Hepatocyte (in vitro differentiated cells): ENCODE measurements at regions not wholly inside any gene's neighbourhood (a gene's known extent, or its start where the extent isn't known, plus 50 kb on each side); places are given as distances from the start of the nearest gene placed in this dataset.
"Not testable (repeated sequence)": the region's sequence is repeated elsewhere in the genome, so short reads cannot be mapped to it uniquely, and the experiment has no call there.

Experiments
- DNase-seq: peaks from one replicate; pipeline ENCODE4 v3.0.0-alpha.2; 2016; ENCODE audit warnings: low spot score
- H2AFZ ChIP-seq: fragments of 200-600 bp; sonication (generic); 2 replicates; pipeline ENCODE4 v1.6.0; 2016; ENCODE audit warnings: antibody characterized with exemption, mild to moderate bottlenecking
- H3K27ac ChIP-seq: fragments of 200-600 bp; sonication (generic); 2 replicates; pipeline ENCODE4 v1.5.1; 2016; ENCODE audit warnings: mild to moderate bottlenecking
- H3K27me3 ChIP-seq: fragments of 200-600 bp; sonication (generic); 2 replicates; pipeline ENCODE4 v1.6.1; 2016
- H3K36me3 ChIP-seq: fragments of 200-600 bp; sonication (generic); replicated peaks from 2 replicates; pipeline ENCODE4 v1.5.1; 2016; ENCODE audit warnings: low read depth; ENCODE audit not compliant: insufficient read depth
- H3K4me1 ChIP-seq: fragments of 200-600 bp; sonication (generic); 2 replicates; pipeline ENCODE4 v1.5.1; 2016; ENCODE audit warnings: mild to moderate bottlenecking, moderate library complexity; ENCODE audit not compliant: insufficient read depth
- H3K4me2 ChIP-seq: fragments of 200-600 bp; sonication (generic); 2 replicates; pipeline ENCODE4 v1.6.0; 2016
- H3K4me3 ChIP-seq: fragments of 200-600 bp; sonication (generic); 2 replicates; pipeline ENCODE4 v1.5.1; 2016; ENCODE audit warnings: mild to moderate bottlenecking
- H3K79me2 ChIP-seq: fragments of 200-600 bp; sonication (generic); 2 replicates; pipeline ENCODE4 v1.6.0; 2017; ENCODE audit warnings: mild to moderate bottlenecking
- H3K9me2 ChIP-seq: fragments of 200-600 bp; sonication (generic); replicated peaks from 2 replicates; pipeline ENCODE4 v1.6.0; 2017; ENCODE audit warnings: mild to moderate bottlenecking; ENCODE audit not compliant: insufficient read depth
- H3K9me3 ChIP-seq: fragments of 200-600 bp; sonication (generic); 2 replicates; pipeline ENCODE4 v1.5.1; 2016; ENCODE audit warnings: low read depth, mild to moderate bottlenecking
- H4K20me1 ChIP-seq: fragments of 200-600 bp; sonication (generic); 2 replicates; pipeline ENCODE4 v1.6.0; 2016; ENCODE audit warnings: mild to moderate bottlenecking; ENCODE audit not compliant: insufficient read depth, poor library complexity, severe bottlenecking
- EZH2 ChIP-seq: fragments of 200-600 bp; sonication (generic); IDR thresholded peaks from 2 replicates; pipeline ENCODE4 v1.6.1; 2016; ENCODE audit warnings: antibody characterized with exemption, mild to moderate bottlenecking, borderline replicate concordance
- EZH2phosphoT487 ChIP-seq: fragments of 200-600 bp; sonication (generic); IDR thresholded peaks from one replicate; pipeline ENCODE4 v1.6.1; 2018; ENCODE audit warnings: antibody characterized with exemption, mild to moderate bottlenecking, low read depth, moderate library complexity; ENCODE audit not compliant: unreplicated experiment, severe bottlenecking
- WGBS: methylation state at CpG from one replicate; pipeline ENCODE4 v1.1.6; 2016; ENCODE audit warnings: low lambda C conversion rate; ENCODE audit errors: missing lambda C conversion rate; 5-methylcytosine and 5-hydroxymethylcytosine counted together
- TF ChIP-seq, protein P1 (sequence below): fragments of 200-600 bp; sonication (generic); IDR thresholded peaks from 2 replicates; pipeline ENCODE4 v1.5.1; 2016; ENCODE audit warnings: antibody characterized with exemption, mild to moderate bottlenecking; ENCODE audit not compliant: poor library complexity

- H3K27me3 ChIP-seq, result no peaks in the 10 kb centered on the region
- peak overlapping the region; percentile 60 for H3K4me2 ChIP-seq
- no peaks in the 10 kb centered on the region for H3K36me3 ChIP-seq
- H3K9me3 ChIP-seq, result no peaks in the 10 kb centered on the region
- no peaks in the 10 kb centered on the region for H3K79me2 ChIP-seq
- peak; percentile 67 for DNase-seq
- H4K20me1 ChIP-seq, result no peaks in the 10 kb centered on the region
- 56% methylated on average over 28 of the region's 29 CpGs for WGBS
- no peaks in the 10 kb centered on the region for H3K9me2 ChIP-seq
- TF ChIP-seq EZH2phosphoT487 (no peak), EZH2 (no peak)
- TF ChIP-seq, protein P1, sequence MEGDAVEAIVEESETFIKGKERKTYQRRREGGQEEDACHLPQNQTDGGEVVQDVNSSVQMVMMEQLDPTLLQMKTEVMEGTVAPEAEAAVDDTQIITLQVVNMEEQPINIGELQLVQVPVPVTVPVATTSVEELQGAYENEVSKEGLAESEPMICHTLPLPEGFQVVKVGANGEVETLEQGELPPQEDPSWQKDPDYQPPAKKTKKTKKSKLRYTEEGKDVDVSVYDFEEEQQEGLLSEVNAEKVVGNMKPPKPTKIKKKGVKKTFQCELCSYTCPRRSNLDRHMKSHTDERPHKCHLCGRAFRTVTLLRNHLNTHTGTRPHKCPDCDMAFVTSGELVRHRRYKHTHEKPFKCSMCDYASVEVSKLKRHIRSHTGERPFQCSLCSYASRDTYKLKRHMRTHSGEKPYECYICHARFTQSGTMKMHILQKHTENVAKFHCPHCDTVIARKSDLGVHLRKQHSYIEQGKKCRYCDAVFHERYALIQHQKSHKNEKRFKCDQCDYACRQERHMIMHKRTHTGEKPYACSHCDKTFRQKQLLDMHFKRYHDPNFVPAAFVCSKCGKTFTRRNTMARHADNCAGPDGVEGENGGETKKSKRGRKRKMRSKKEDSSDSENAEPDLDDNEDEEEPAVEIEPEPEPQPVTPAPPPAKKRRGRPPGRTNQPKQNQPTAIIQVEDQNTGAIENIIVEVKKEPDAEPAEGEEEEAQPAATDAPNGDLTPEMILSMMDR, result no peak
- H2AFZ ChIP-seq, result peak overlapping the region; percentile 22
- H3K4me3 ChIP-seq, result no peak overlapping the region
- H3K27ac ChIP-seq, result peak overlapping the region; percentile 68
- H3K4me1 ChIP-seq, result no peaks in the 10 kb centered on the region
Observed at GRCh38 chr17:19470530-19471261, 59.7 kb downstream of the RNF112 start.

- DNase-seq, H3K4me2 ChIP-seq: not testable (repeated sequence)
- WGBS, result 96% methylated on average over 3 of the region's 3 CpGs
Observed at GRCh38 chr17:19474405-19474804, 59.2 kb upstream of the SLC47A1 start.

GRCh38 chr17:19475800-19476199 lies 57.9 kb upstream of the SLC47A1 start:
- 100% methylated on average over 1 of the region's 31 CpGs for WGBS
- H4K20me1 ChIP-seq, result not testable (repeated sequence)

More at GRCh38 chr17:19474405-19474804, 59.2 kb upstream of the SLC47A1 start:
- not testable (repeated sequence) for H2AFZ ChIP-seq, H3K36me3 ChIP-seq, H4K20me1 ChIP-seq, H3K27ac ChIP-seq, H3K9me3 ChIP-seq, H3K9me2 ChIP-seq, H3K27me3 ChIP-seq, H3K79me2 ChIP-seq, H3K4me3 ChIP-seq, H3K4me1 ChIP-seq

DNA sequence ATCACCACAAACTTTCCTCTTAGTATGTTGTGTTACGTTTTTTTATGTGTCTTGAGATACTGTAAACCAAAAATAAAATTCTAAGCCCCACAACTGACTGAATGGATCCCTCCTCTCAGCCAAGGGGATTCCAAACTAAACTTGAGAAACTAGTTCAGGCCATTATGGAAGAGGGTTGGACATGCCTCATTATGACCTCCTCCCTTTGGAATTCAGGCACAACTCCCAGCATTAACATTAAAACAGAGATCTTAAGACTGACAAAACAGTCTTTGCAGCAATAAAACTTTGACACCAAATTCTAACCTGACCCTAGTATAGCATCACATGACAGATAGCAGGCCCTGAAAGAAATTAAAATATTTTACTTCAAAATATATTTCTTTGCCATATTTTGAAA lies 51.1 kb upstream of the SLC47A1 start:
- no peak overlapping the region for H2AFZ ChIP-seq
- H3K27ac ChIP-seq, result no peak overlapping the region
- H4K20me1 ChIP-seq, result no peaks in the 10 kb centered on the region
- no peak overlapping the region for H3K4me2 ChIP-seq
- WGBS, result 73% methylated on average over 1 of the region's 1 CpG
- H3K4me3 ChIP-seq, result no peak overlapping the region
- H3K79me2 ChIP-seq, result no peaks in the 10 kb centered on the region
- TF ChIP-seq, protein P1, result no peak
- TF ChIP-seq EZH2phosphoT487 (no peak), EZH2 (no peak)
- H3K9me2 ChIP-seq, result no peaks in the 10 kb centered on the region
- H3K36me3 ChIP-seq, result no peaks in the 10 kb centered on the region
- H3K9me3 ChIP-seq, result no peaks in the 10 kb centered on the region
- no peaks in the 10 kb centered on the region for H3K4me1 ChIP-seq
- DNase-seq, result no peak
- no peaks in the 10 kb centered on the region for H3K27me3 ChIP-seq

More at GRCh38 chr17:19475800-19476199, 57.9 kb upstream of the SLC47A1 start:
- not testable (repeated sequence) for H3K9me2 ChIP-seq, H3K4me3 ChIP-seq, H3K79me2 ChIP-seq, H3K27ac ChIP-seq, H3K36me3 ChIP-seq, H3K27me3 ChIP-seq, H3K4me1 ChIP-seq, H2AFZ ChIP-seq, H3K9me3 ChIP-seq, H3K4me2 ChIP-seq, DNase-seq
